ENCODE measurements at regions not wholly inside any gene's neighbourhood (a gene's known extent, or its start where the extent isn't known, plus 50 kb on each side); places are given as distances from the start of the nearest gene placed in this dataset.
"Not testable (repeated sequence)": the region's sequence is repeated elsewhere in the genome, so short reads cannot be mapped to it uniquely, and the experiment has no call there.

- no peaks in the 10 kb centered on the region for H3K9me3 Mint-ChIP-seq
- POLR2A ChIA-PET: interaction anchor here in 1 of 2 donors (0.8 kb wide), 1 partner anchor 17 kb away, joined by 3 read pairs; no protein-coding TSS in a partner anchor
- no peak for ATAC-seq (replicated peaks in 1 of 4)
- H3K4me1 Mint-ChIP-seq: no peaks in the 10 kb centered on the region
- CTCF ChIA-PET: no interaction called here
- no peaks in the 10 kb centered on the region for H3K36me3 Mint-ChIP-seq
- DNase-seq: no peak
- Histone ChIP-seq H3K4me1 (ENCODE audit: control insufficient read depth in 1 of 2, extremely low read depth in 1 of 2, insufficient read depth in 2 of 2, low read length in 2 of 2) (no peaks in the 10 kb centered on the region), H3K36me3 (ENCODE audit: control insufficient read depth in 2 of 2, extremely low read depth in 1 of 2, insufficient read depth in 1 of 2, low read length in 1 of 2) (no peaks in the 10 kb centered on the region), H3K27ac (ENCODE audit: low read length) (no peak overlapping the region), H3K27me3 (replicated peaks in 1 of 2; ENCODE audit: control insufficient read depth in 2 of 2, extremely low read depth in 1 of 2, insufficient read depth in 2 of 2, low read length in 1 of 2) (peaks cover 0 to 3% of the 10 kb centered on the region in 2 experiments), H3K4me3 (ENCODE audit: control insufficient read depth in 1 of 2, extremely low read depth in 1 of 2, low read length in 1 of 2) (no peak overlapping the region), H3K9me3 (no peaks in the 10 kb centered on the region)
- H3K27me3 Mint-ChIP-seq: peaks cover 0 to 3% of the 10 kb centered on the region in 2 donors
- no peak overlapping the region for H3K4me3 Mint-ChIP-seq
- H3K27ac Mint-ChIP-seq: no peak overlapping the region
- WGBS (ENCODE audit: insufficient coverage): no CpG with 5 or more reads among the region's 3 CpGs
These were observed 109.6 kb upstream of the NGF start for GRCh38 chr1:115447672-115448071.

- H3K4me1 Mint-ChIP-seq: no peaks in the 10 kb centered on the region
- no peak overlapping the region for H3K27ac ChIP-seq (ENCODE audit: low read length)
- H3K27me3 Mint-ChIP-seq: peaks cover 1 to 3% of the 10 kb centered on the region in 2 donors
- ChIA-PET CTCF (no interaction called here), POLR2A (no interaction called here)
- H3K27ac Mint-ChIP-seq: no peak overlapping the region
- no peak overlapping the region for H3K4me3 Mint-ChIP-seq
- ATAC-seq (replicated peaks in 1 of 4) (no peak), DNase-seq (no peak)
- peaks cover 0 to under 1% (median 0%) of the 10 kb centered on the region in 3 donors for H3K9me3 Mint-ChIP-seq
- H3K36me3 ChIP-seq (ENCODE audit: control insufficient read depth in 2 of 2, extremely low read depth in 1 of 2, insufficient read depth in 1 of 2, low read length in 1 of 2): no peaks in the 10 kb centered on the region
- H3K4me1 ChIP-seq (ENCODE audit: control insufficient read depth in 1 of 2, extremely low read depth in 1 of 2, insufficient read depth in 2 of 2, low read length in 2 of 2): no peaks in the 10 kb centered on the region
- H3K4me3 ChIP-seq (ENCODE audit: control insufficient read depth in 1 of 2, extremely low read depth in 1 of 2, low read length in 1 of 2): no peak overlapping the region
- H3K9me3 ChIP-seq: no peaks in the 10 kb centered on the region
- no peaks in the 10 kb centered on the region for H3K36me3 Mint-ChIP-seq
- H3K27me3 ChIP-seq (replicated peaks in 1 of 2; ENCODE audit: control insufficient read depth in 2 of 2, extremely low read depth in 1 of 2, insufficient read depth in 2 of 2, low read length in 1 of 2): no peaks in the 10 kb centered on the region
These were observed 107.0 kb upstream of the NGF start for GRCh38 chr1:115445090-115445489.

GRCh38 chr1:115440733-115441132, 102.7 kb upstream of the NGF start:
- H3K9me3 Mint-ChIP-seq: peaks cover 0 to 4% (median 0%) of the 10 kb centered on the region in 3 donors
- ATAC-seq (replicated peaks in 1 of 4) (no peak), DNase-seq (no peak)
- CTCF ChIA-PET: no interaction called here
- no peak overlapping the region for H3K27ac Mint-ChIP-seq
- H3K4me3 ChIP-seq (ENCODE audit: control insufficient read depth in 1 of 2, extremely low read depth in 1 of 2, low read length in 1 of 2): no peak overlapping the region
- H3K9me3 ChIP-seq: no peaks in the 10 kb centered on the region
- H3K27ac ChIP-seq (ENCODE audit: low read length): no peak overlapping the region
- no peaks in the 10 kb centered on the region for H3K36me3 Mint-ChIP-seq
- peaks cover 0 to 7% of the 10 kb centered on the region in 2 donors for H3K27me3 Mint-ChIP-seq
- H3K4me1 Mint-ChIP-seq: no peaks in the 10 kb centered on the region
- no peaks in the 10 kb centered on the region for H3K36me3 ChIP-seq (ENCODE audit: control insufficient read depth in 2 of 2, extremely low read depth in 1 of 2, insufficient read depth in 1 of 2, low read length in 1 of 2)
- peaks cover 0 to 2% of the 10 kb centered on the region in 2 experiments for H3K27me3 ChIP-seq (replicated peaks in 1 of 2; ENCODE audit: control insufficient read depth in 2 of 2, extremely low read depth in 1 of 2, insufficient read depth in 2 of 2, low read length in 1 of 2)
- POLR2A ChIA-PET: no interaction called here
- no peaks in the 10 kb centered on the region for H3K4me1 ChIP-seq (ENCODE audit: control insufficient read depth in 1 of 2, extremely low read depth in 1 of 2, insufficient read depth in 2 of 2, low read length in 2 of 2)
- no CpG with 5 or more reads among the region's 2 CpGs for WGBS (ENCODE audit: insufficient coverage)
- H3K4me3 Mint-ChIP-seq: no peak overlapping the region

GRCh38 chr1:115439520-115439919, 101.5 kb upstream of the NGF start:
- H3K27ac Mint-ChIP-seq; H3K36me3 ChIP-seq (ENCODE audit: control insufficient read depth in 2 of 2, extremely low read depth in 1 of 2, insufficient read depth in 1 of 2, low read length in 1 of 2); H3K9me3 Mint-ChIP-seq; DNase-seq; H3K4me3 Mint-ChIP-seq; H3K4me1 Mint-ChIP-seq; H3K27me3 ChIP-seq (replicated peaks in 1 of 2; ENCODE audit: control insufficient read depth in 2 of 2, extremely low read depth in 1 of 2, insufficient read depth in 2 of 2, low read length in 1 of 2); H3K9me3 ChIP-seq; H3K36me3 Mint-ChIP-seq; H3K4me3 ChIP-seq (ENCODE audit: control insufficient read depth in 1 of 2, extremely low read depth in 1 of 2, low read length in 1 of 2); H3K27me3 Mint-ChIP-seq; H3K4me1 ChIP-seq (ENCODE audit: control insufficient read depth in 1 of 2, extremely low read depth in 1 of 2, insufficient read depth in 2 of 2, low read length in 2 of 2); CTCF ChIA-PET; POLR2A ChIA-PET; ATAC-seq (replicated peaks in 1 of 4); H3K27ac ChIP-seq (ENCODE audit: low read length): not testable (repeated sequence)
- WGBS (ENCODE audit: insufficient coverage): no CpG with 5 or more reads among the region's 3 CpGs

GRCh38 chr1:115437196-115437595, 99.1 kb upstream of the NGF start:
- peaks cover 0 to 8% of the 10 kb centered on the region in 2 experiments for H3K27me3 ChIP-seq (replicated peaks in 1 of 2; ENCODE audit: control insufficient read depth in 2 of 2, extremely low read depth in 1 of 2, insufficient read depth in 2 of 2, low read length in 1 of 2)
- no peak overlapping the region for H3K4me3 Mint-ChIP-seq
- DNase-seq (no peak), ATAC-seq (replicated peaks in 1 of 4) (no peak)
- H3K4me1 Mint-ChIP-seq: no peaks in the 10 kb centered on the region
- H3K4me3 ChIP-seq (ENCODE audit: control insufficient read depth in 1 of 2, extremely low read depth in 1 of 2, low read length in 1 of 2): no peak overlapping the region
- no peaks in the 10 kb centered on the region for H3K36me3 ChIP-seq (ENCODE audit: control insufficient read depth in 2 of 2, extremely low read depth in 1 of 2, insufficient read depth in 1 of 2, low read length in 1 of 2)
- no peaks in the 10 kb centered on the region for H3K9me3 ChIP-seq
- peaks cover 0 to 10% of the 10 kb centered on the region in 2 donors for H3K27me3 Mint-ChIP-seq
- H3K36me3 Mint-ChIP-seq: no peaks in the 10 kb centered on the region
- CTCF ChIA-PET: interaction anchor here in 1 of 2 donors (0.5 kb wide), 1 partner anchor 34 kb away, joined by 7 read pairs; no protein-coding TSS in a partner anchor
- H3K27ac ChIP-seq (ENCODE audit: low read length): no peak overlapping the region
- POLR2A ChIA-PET: interaction anchor here in 1 of 2 donors (0.6 kb wide), 1 partner anchor 296 kb away, joined by 6 read pairs; no protein-coding TSS in a partner anchor
- H3K9me3 Mint-ChIP-seq: peaks cover 0 to 4% (median 0%) of the 10 kb centered on the region in 3 donors
- H3K4me1 ChIP-seq (ENCODE audit: control insufficient read depth in 1 of 2, extremely low read depth in 1 of 2, insufficient read depth in 2 of 2, low read length in 2 of 2): no peaks in the 10 kb centered on the region
- no CpG with 5 or more reads among the region's 7 CpGs for WGBS (ENCODE audit: insufficient coverage)
- H3K27ac Mint-ChIP-seq: no peak overlapping the region

GRCh38 chr1:115436596-115436995, 98.5 kb upstream of the NGF start:
- no peaks in the 10 kb centered on the region for H3K36me3 ChIP-seq (ENCODE audit: control insufficient read depth in 2 of 2, extremely low read depth in 1 of 2, insufficient read depth in 1 of 2, low read length in 1 of 2)
- no peaks in the 10 kb centered on the region for H3K9me3 ChIP-seq
- ATAC-seq (replicated peaks in 1 of 4): no peak
- Mint-ChIP-seq H3K4me1 (no peaks in the 10 kb centered on the region), H3K36me3 (no peaks in the 10 kb centered on the region), H3K9me3 (peaks cover 0 to 4% (median 0%) of the 10 kb centered on the region in 3 donors), H3K27ac (no peak overlapping the region), H3K4me3 (no peak overlapping the region), H3K27me3 (peaks cover 0 to 12% of the 10 kb centered on the region in 2 donors)
- H3K27ac ChIP-seq (ENCODE audit: low read length): no peak overlapping the region
- no peaks in the 10 kb centered on the region for H3K4me1 ChIP-seq (ENCODE audit: control insufficient read depth in 1 of 2, extremely low read depth in 1 of 2, insufficient read depth in 2 of 2, low read length in 2 of 2)
- ChIA-PET CTCF (no interaction called here), POLR2A (no interaction called here)
- peaks cover 0 to 8% of the 10 kb centered on the region in 2 experiments for H3K27me3 ChIP-seq (replicated peaks in 1 of 2; ENCODE audit: control insufficient read depth in 2 of 2, extremely low read depth in 1 of 2, insufficient read depth in 2 of 2, low read length in 1 of 2)
- DNase-seq: no peak
- H3K4me3 ChIP-seq (ENCODE audit: control insufficient read depth in 1 of 2, extremely low read depth in 1 of 2, low read length in 1 of 2): no peak overlapping the region

GRCh38 chr1:115433483-115433882, 95.4 kb upstream of the NGF start:
- peaks cover 2 to 10% of the 10 kb centered on the region in 2 donors for H3K27me3 Mint-ChIP-seq
- Histone ChIP-seq H3K4me1 (ENCODE audit: control insufficient read depth in 1 of 2, extremely low read depth in 1 of 2, insufficient read depth in 2 of 2, low read length in 2 of 2) (no peaks in the 10 kb centered on the region), H3K27ac (ENCODE audit: low read length) (no peak overlapping the region), H3K4me3 (ENCODE audit: control insufficient read depth in 1 of 2, extremely low read depth in 1 of 2, low read length in 1 of 2) (no peak overlapping the region), H3K9me3 (no peaks in the 10 kb centered on the region), H3K27me3 (replicated peaks in 1 of 2; ENCODE audit: control insufficient read depth in 2 of 2, extremely low read depth in 1 of 2, insufficient read depth in 2 of 2, low read length in 1 of 2) (peaks cover 0 to 8% of the 10 kb centered on the region in 2 experiments), H3K36me3 (ENCODE audit: control insufficient read depth in 2 of 2, extremely low read depth in 1 of 2, insufficient read depth in 1 of 2, low read length in 1 of 2) (no peaks in the 10 kb centered on the region)
- H3K4me1 Mint-ChIP-seq: no peaks in the 10 kb centered on the region
- no peaks in the 10 kb centered on the region for H3K36me3 Mint-ChIP-seq
- CTCF ChIA-PET: no interaction called here
- DNase-seq (no peak), ATAC-seq (replicated peaks in 1 of 4) (no peak)
- no peaks in the 10 kb centered on the region for H3K9me3 Mint-ChIP-seq
- H3K27ac Mint-ChIP-seq: no peak overlapping the region
- POLR2A ChIA-PET: no interaction called here
- no CpG with 5 or more reads among the region's 6 CpGs for WGBS (ENCODE audit: insufficient coverage)
- H3K4me3 Mint-ChIP-seq: no peak overlapping the region
